Thyroid gland (tissue), 4 donors: ENCODE measurements at regions not wholly inside any gene's neighbourhood (a gene's known extent, or its start where the extent isn't known, plus 50 kb on each side); places are given as distances from the start of the nearest gene placed in this dataset.

ENCODE experiments used
- DNase-seq, 2 donors: peaks; one replicate each; pipeline ENCODE4 v3.0.0-alpha.2; 2019
- H3K27ac ChIP-seq, 3 donors: fragments of 200-600 bp; sonication (generic); 1 replicate in 2 of 3; 2 replicates in 1 of 3; pipeline ENCODE4 v1.5.1; 2016 to 2019; ENCODE audit warnings: mild to moderate bottlenecking in 1 of 3, moderate library complexity in 1 of 3
- H3K27me3 ChIP-seq: fragments of 200-600 bp; sonication (generic); one replicate; pipeline ENCODE4 v1.5.1; 2019
- H3K36me3 ChIP-seq, 2 donors: fragments of 200-600 bp; sonication (generic); one replicate each; pipeline ENCODE4 v1.5.1; 2016 to 2019
- H3K4me1 ChIP-seq, 2 donors: fragments of 200-600 bp; sonication (generic); one replicate each; pipeline ENCODE4 v1.5.1; 2017 to 2019
- H3K4me3 ChIP-seq, 3 donors: fragments of 200-600 bp; sonication (generic); replicated peaks in 1 of 3; 1 replicate in 2 of 3; 2 replicates in 1 of 3; pipeline ENCODE4 v1.5.1; 2016; ENCODE audit warnings: mild to moderate bottlenecking in 1 of 3
- H3K9me3 ChIP-seq: fragments of 200-600 bp; sonication (generic); one replicate; pipeline ENCODE4 v1.5.1; 2017
- CTCF ChIP-seq, 6 experiments: fragments of 200-600 bp in 3 of 6; fragments of 450-650 bp in 3 of 6; sonication (generic) in 3 of 6; IDR thresholded peaks; one replicate each; pipeline ENCODE4 v1.5.1; 2016 to 2019; ENCODE audit warnings: antibody characterized with exemption in 6 of 6, mild to moderate bottlenecking in 2 of 6, inconsistent platforms in 1 of 6, moderate library complexity in 1 of 6
- POLR2A ChIP-seq, 2 donors: fragments of 450-650 bp; IDR thresholded peaks; one replicate each; pipeline ENCODE4 v1.6.1; 2017; ENCODE audit warnings: antibody characterized with exemption in 2 of 2, mild to moderate bottlenecking in 2 of 2, moderate library complexity in 1 of 2
- WGBS, 2 donors: methylation state at CpG; one replicate each; pipeline ENCODE4 v1.1.5; 2017; 5-methylcytosine and 5-hydroxymethylcytosine counted together
- intact Hi-C: fragments of 100-400 bp; cut with DNase I; formaldehyde crosslinking; loops from one replicate; pipeline ENCODE4 v1.15.1; 2023

GRCh38 chr12:65622056-65622455 is 202.2 kb upstream of the HMGA2 start:
- 95% methylated on average over 6 of the region's 6 CpGs for WGBS, 2 donors
- TF ChIP-seq CTCF (IDR thresholded peaks at IDR 0.05) = no peak
- no peak for TF ChIP-seq POLR2A (IDR thresholded peaks at IDR 0.05)
- H3K27me3 ChIP-seq = no peaks in the 10 kb centered on the region
- no peak overlapping the region for H3K4me3 ChIP-seq
- H3K27ac ChIP-seq = no peak overlapping the region
- DNase-seq = no peak
- H3K9me3 ChIP-seq = no peaks in the 10 kb centered on the region
- no peaks in the 10 kb centered on the region for H3K4me1 ChIP-seq
- no peaks in the 10 kb centered on the region for H3K36me3 ChIP-seq
- intact Hi-C loops = no loop called here

GRCh38 chr12:65623507-65623906 is 200.8 kb upstream of the HMGA2 start:
- no peaks in the 10 kb centered on the region for H3K36me3 ChIP-seq
- H3K4me1 ChIP-seq = no peaks in the 10 kb centered on the region
- 88% methylated on average over 1 of the region's 1 CpG for WGBS, 2 donors

GRCh38 chr12:65624554-65625086 is 199.7 kb upstream of the HMGA2 start:
- no peak overlapping the region for H3K4me3 ChIP-seq
- H3K27me3 ChIP-seq = no peaks in the 10 kb centered on the region
- H3K4me1 ChIP-seq = no peaks in the 10 kb centered on the region
- H3K9me3 ChIP-seq = no peaks in the 10 kb centered on the region
- TF ChIP-seq CTCF (IDR thresholded peaks at IDR 0.05) (no peak), POLR2A (IDR thresholded peaks at IDR 0.05) (no peak)
- no peak for DNase-seq
- no peak overlapping the region for H3K27ac ChIP-seq
- WGBS, 2 donors = 87 to 93% methylated on average over 4 of the region's 4 CpGs
- H3K36me3 ChIP-seq = no peaks in the 10 kb centered on the region
- intact Hi-C loops = no loop called here

More at GRCh38 chr12:65623507-65623906, 200.8 kb upstream of the HMGA2 start:
- DNase-seq = no peak
- no peak overlapping the region for H3K27ac ChIP-seq
- no peaks in the 10 kb centered on the region for H3K27me3 ChIP-seq
- TF ChIP-seq CTCF (IDR thresholded peaks at IDR 0.05) (no peak), POLR2A (IDR thresholded peaks at IDR 0.05) (no peak)
- no peak overlapping the region for H3K4me3 ChIP-seq
- intact Hi-C loops = no loop called here
- no peaks in the 10 kb centered on the region for H3K9me3 ChIP-seq

- intact Hi-C loops = no loop called here
- no peaks in the 10 kb centered on the region for H3K4me1 ChIP-seq
- H3K9me3 ChIP-seq = no peaks in the 10 kb centered on the region
- H3K27me3 ChIP-seq = no peaks in the 10 kb centered on the region
- no peak overlapping the region for H3K27ac ChIP-seq
- no peak for DNase-seq
- H3K4me3 ChIP-seq = no peak overlapping the region
- TF ChIP-seq CTCF (IDR thresholded peaks at IDR 0.05) (no peak), POLR2A (IDR thresholded peaks at IDR 0.05) (no peak)
- H3K36me3 ChIP-seq = no peaks in the 10 kb centered on the region
Observed at GRCh38 chr12:65628061-65628460, 196.2 kb upstream of the HMGA2 start.

GRCh38 chr12:65630555-65630954 is 193.7 kb upstream of the HMGA2 start:
- TF ChIP-seq POLR2A (IDR thresholded peaks at IDR 0.05) (no peak), CTCF (IDR thresholded peaks at IDR 0.05) (no peak)
- H3K4me3 ChIP-seq = no peak overlapping the region
- 70 to 74% methylated on average over 3 of the region's 3 CpGs for WGBS, 2 donors
- H3K9me3 ChIP-seq = no peaks in the 10 kb centered on the region
- H3K4me1 ChIP-seq = no peaks in the 10 kb centered on the region
- H3K27me3 ChIP-seq = no peaks in the 10 kb centered on the region
- DNase-seq = no peak
- no peak overlapping the region for H3K27ac ChIP-seq
- no peaks in the 10 kb centered on the region for H3K36me3 ChIP-seq
- intact Hi-C loops = no loop called here
